ENCODE measurements at regions not wholly inside any gene's neighbourhood (a gene's known extent, or its start where the extent isn't known, plus 50 kb on each side); places are given as distances from the start of the nearest gene placed in this dataset.

DNA sequence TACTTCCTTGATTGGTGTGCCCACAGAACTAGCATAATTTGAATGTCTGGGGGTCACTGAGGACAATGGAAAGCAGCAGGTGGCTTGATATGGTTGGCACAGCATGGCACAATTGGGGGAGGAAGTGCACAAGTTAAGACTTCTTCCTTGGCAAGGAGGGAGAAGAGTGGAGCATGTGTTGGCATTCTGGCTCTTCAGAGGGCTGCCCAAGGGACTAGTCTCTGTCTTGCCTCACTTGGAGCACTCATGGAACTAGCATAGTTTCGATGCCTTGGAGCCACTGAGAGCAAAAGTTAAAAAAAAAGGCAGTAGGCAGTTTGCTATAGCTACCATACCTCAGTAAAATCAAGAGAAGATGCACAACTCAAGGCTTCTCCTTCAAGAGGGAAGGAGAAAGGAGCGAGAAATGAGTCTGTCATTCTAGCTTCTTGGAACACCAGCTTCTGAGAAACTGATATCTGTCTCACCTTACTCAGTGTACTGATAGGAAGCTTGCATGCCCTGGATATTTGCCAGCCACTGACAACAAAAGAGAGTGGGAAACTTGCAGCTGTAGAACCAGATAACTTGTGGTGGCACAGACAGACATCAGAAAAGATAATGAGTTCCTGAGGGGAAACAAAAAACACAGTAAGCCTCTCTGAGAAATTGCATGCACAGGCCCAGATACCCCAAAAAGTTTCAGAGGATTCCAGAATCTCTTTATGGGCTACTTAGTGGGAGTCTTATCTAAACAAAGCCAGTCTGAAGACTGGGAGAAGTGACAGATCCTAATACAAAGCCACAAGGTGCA is 207.5 kb upstream of the SAMSN1 start:
- Histone ChIP-seq H3K27ac (no peak overlapping the region), H3K36me3 (no peaks in the 10 kb centered on the region), H3K4me1 (no peaks in the 10 kb centered on the region), H3K4me3 (no peak overlapping the region), H3K9me3 (no peaks in the 10 kb centered on the region), H3K27me3 (no peaks in the 10 kb centered on the region)
- intact Hi-C loops (cut with DNase I): no loop called here
- DNase-seq (ENCODE audit: extremely low spot score in 2 of 2): no peak
- TF ChIP-seq POLR2A (IDR thresholded peaks at IDR 0.05) (no peak), CTCF (IDR thresholded peaks at IDR 0.05) (no peak), POLR2AphosphoS5 (IDR thresholded peaks at IDR 0.05; ENCODE audit: insufficient read depth in 1 of 2, low read depth in 1 of 2) (no peak)

GRCh38 chr21:14753069-14753465 is 207.0 kb upstream of the SAMSN1 start:
- no peaks in the 10 kb centered on the region for H3K27me3 ChIP-seq
- DNase-seq (ENCODE audit: extremely low spot score in 2 of 2): no peak
- no peak overlapping the region for H3K4me3 ChIP-seq
- H3K27ac ChIP-seq: no peak overlapping the region
- TF ChIP-seq POLR2A (IDR thresholded peaks at IDR 0.05): no peak
- TF ChIP-seq POLR2AphosphoS5 (IDR thresholded peaks at IDR 0.05; ENCODE audit: insufficient read depth in 1 of 2, low read depth in 1 of 2): no peak
- no peak for TF ChIP-seq CTCF (IDR thresholded peaks at IDR 0.05)
- no peaks in the 10 kb centered on the region for H3K36me3 ChIP-seq
- intact Hi-C loops (cut with DNase I): no loop called here
- no peaks in the 10 kb centered on the region for H3K9me3 ChIP-seq
- no peaks in the 10 kb centered on the region for H3K4me1 ChIP-seq

GRCh38 chr21:14752345-14752909 is 206.3 kb upstream of the SAMSN1 start:
- intact Hi-C loops (cut with DNase I): no loop called here
- DNase-seq (ENCODE audit: extremely low spot score in 2 of 2): no peak
- Histone ChIP-seq H3K27ac (no peak overlapping the region), H3K36me3 (no peaks in the 10 kb centered on the region), H3K4me1 (no peaks in the 10 kb centered on the region), H3K4me3 (no peak overlapping the region), H3K9me3 (no peaks in the 10 kb centered on the region), H3K27me3 (no peaks in the 10 kb centered on the region)
- TF ChIP-seq POLR2AphosphoS5 (IDR thresholded peaks at IDR 0.05; ENCODE audit: insufficient read depth in 1 of 2, low read depth in 1 of 2) (no peak), CTCF (IDR thresholded peaks at IDR 0.05) (no peak), POLR2A (IDR thresholded peaks at IDR 0.05) (no peak)

DNA sequence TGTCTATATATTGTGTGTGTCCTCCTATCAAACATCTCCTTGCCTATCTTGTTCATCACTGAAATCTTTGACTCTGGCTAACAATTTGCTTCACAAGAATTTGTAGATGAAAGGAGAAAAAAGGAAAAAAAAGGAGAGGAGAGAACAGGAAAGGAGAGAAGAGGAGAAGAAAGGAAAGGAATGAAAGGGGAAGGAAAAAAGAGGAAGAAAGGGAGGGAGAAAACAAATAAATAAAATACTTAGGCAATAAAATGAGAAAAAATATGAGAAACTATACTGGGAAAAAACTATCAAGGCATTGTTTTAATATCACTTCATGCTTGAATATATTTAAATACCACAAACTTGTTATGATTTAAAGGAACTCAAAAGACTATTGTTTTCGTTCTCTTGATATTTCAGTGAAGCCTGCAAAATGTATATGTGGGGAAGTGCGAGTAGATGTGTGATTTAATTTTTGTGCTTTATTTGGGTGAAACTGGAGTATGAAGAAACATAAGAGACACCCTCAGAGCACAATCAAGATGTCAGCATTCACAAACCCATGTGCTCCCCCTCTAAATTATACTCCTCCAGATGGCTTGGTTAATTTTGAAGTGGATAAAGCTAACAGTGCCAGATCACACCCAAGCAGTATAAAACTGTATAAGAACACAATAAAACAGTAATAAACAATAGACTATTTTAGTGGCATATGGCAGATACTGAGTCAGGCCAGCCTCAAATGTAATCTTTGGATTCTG is 205.7 kb upstream of the SAMSN1 start:
- DNase-seq (ENCODE audit: extremely low spot score in 2 of 2): no peak
- H3K9me3 ChIP-seq: no peaks in the 10 kb centered on the region
- H3K27me3 ChIP-seq: no peaks in the 10 kb centered on the region
- H3K36me3 ChIP-seq: no peaks in the 10 kb centered on the region
- no peaks in the 10 kb centered on the region for H3K4me1 ChIP-seq
- TF ChIP-seq CTCF (IDR thresholded peaks at IDR 0.05): no peak
- no peak for TF ChIP-seq POLR2A (IDR thresholded peaks at IDR 0.05)
- no peak for TF ChIP-seq POLR2AphosphoS5 (IDR thresholded peaks at IDR 0.05; ENCODE audit: insufficient read depth in 1 of 2, low read depth in 1 of 2)
- H3K4me3 ChIP-seq: no peak overlapping the region
- intact Hi-C loops (cut with DNase I): no loop called here
- no peak overlapping the region for H3K27ac ChIP-seq
